ENCODE measurements at regions not wholly inside any gene's neighbourhood (a gene's known extent, or its start where the extent isn't known, plus 50 kb on each side); places are given as distances from the start of the nearest gene placed in this dataset.

DNA sequence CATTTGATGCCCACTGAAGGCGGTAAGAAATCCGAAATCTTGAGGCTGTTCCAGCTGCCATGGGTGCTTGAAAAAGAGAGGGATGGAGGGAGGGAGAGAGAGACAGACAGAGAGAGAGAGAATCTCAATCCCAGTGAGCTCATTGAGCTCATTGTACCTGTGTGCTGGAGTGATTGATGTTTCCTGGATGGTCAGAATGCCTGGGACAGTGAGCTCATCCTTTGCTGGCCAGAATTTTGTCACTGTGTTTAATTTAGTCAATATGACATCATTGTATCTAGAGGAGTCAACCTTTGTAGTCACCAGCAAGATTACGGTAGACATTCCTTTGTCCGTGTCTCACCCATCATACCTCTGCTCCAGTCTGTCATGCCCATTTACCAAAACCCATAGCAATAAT lies 625.4 kb upstream of the POM121L12 start:
- TF ChIP-seq POLR2A (IDR thresholded peaks at IDR 0.05), result no peak
- TF ChIP-seq, protein P1, sequence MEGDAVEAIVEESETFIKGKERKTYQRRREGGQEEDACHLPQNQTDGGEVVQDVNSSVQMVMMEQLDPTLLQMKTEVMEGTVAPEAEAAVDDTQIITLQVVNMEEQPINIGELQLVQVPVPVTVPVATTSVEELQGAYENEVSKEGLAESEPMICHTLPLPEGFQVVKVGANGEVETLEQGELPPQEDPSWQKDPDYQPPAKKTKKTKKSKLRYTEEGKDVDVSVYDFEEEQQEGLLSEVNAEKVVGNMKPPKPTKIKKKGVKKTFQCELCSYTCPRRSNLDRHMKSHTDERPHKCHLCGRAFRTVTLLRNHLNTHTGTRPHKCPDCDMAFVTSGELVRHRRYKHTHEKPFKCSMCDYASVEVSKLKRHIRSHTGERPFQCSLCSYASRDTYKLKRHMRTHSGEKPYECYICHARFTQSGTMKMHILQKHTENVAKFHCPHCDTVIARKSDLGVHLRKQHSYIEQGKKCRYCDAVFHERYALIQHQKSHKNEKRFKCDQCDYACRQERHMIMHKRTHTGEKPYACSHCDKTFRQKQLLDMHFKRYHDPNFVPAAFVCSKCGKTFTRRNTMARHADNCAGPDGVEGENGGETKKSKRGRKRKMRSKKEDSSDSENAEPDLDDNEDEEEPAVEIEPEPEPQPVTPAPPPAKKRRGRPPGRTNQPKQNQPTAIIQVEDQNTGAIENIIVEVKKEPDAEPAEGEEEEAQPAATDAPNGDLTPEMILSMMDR (IDR thresholded peaks at IDR 0.05), result no peak
- no peak overlapping the region for H3K4me3 ChIP-seq (ENCODE audit: low read depth, poor library complexity, severe bottlenecking)
- intact Hi-C loops (cut with DNase I; ENCODE audit: low total_unique reads), result no loop called here
- 82 to 87% methylated on average over 4 of the region's 4 CpGs for WGBS, 2 donors
- no peak for DNase-seq (ENCODE audit: low spot score in 2 of 2)

DNA sequence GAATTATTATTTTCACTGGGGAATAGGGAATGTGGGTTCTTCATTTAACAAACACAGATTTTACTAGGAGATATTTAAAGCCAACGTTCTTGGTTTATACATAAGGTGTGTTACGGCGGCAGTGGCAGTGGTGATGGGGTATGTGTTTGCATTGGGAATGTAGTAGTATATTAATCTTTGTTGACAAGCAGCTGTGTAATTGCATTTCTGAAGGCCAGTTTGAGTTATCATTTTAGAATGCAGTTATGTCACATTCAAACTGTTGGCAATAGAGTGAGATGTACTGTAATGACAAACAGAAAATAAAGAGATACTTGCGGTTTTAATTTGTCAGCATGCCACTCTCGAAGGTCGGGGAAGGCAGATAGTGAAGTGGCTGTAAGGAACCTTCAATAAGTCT lies 628.6 kb upstream of the POM121L12 start:
- 78 to 79% methylated on average over 6 of the region's 6 CpGs for WGBS, 2 donors
- intact Hi-C loops (cut with DNase I; ENCODE audit: low total_unique reads), result no loop called here
- H3K4me3 ChIP-seq (ENCODE audit: low read depth, poor library complexity, severe bottlenecking), result no peak overlapping the region
- TF ChIP-seq POLR2A (IDR thresholded peaks at IDR 0.05), result no peak
- TF ChIP-seq, protein P1 (IDR thresholded peaks at IDR 0.05), result no peak
- no peak for DNase-seq (ENCODE audit: low spot score in 2 of 2)

- WGBS, 2 donors, result 79 to 80% methylated on average over 3 of the region's 3 CpGs
- DNase-seq (ENCODE audit: low spot score in 2 of 2), result no peak
- no peak overlapping the region for H3K4me3 ChIP-seq (ENCODE audit: low read depth, poor library complexity, severe bottlenecking)
- intact Hi-C loops (cut with DNase I; ENCODE audit: low total_unique reads), result no loop called here
- TF ChIP-seq POLR2A (IDR thresholded peaks at IDR 0.05), result no peak
- TF ChIP-seq, protein P1 (IDR thresholded peaks at IDR 0.05), result no peak
Observed at GRCh38 chr7:52382731-52383130, 652.7 kb upstream of the POM121L12 start.

DNA sequence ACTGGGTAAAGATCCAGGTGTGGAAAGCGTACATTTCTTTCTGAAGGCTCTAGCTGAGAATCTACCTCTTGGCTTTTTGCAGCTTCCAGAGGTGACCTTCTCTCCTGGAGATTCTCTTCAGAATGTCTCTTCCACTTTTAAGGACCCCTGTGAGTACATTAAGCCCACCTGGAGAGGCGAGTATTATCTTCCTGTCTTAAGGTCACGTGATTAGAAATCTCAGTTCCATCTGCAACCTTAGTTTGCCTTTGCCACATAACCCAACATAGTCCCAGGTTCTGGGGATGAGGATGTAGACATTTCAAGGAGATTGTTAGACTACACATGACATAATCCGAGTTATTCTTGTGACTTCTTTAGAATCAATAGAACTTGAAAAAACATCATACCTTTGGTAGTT lies 665.5 kb upstream of the POM121L12 start:
- intact Hi-C loops (cut with DNase I; ENCODE audit: low total_unique reads), result no loop called here
- no peak for DNase-seq (ENCODE audit: low spot score in 2 of 2)
- no peak overlapping the region for H3K4me3 ChIP-seq (ENCODE audit: low read depth, poor library complexity, severe bottlenecking)
- no peak for TF ChIP-seq POLR2A (IDR thresholded peaks at IDR 0.05)
- TF ChIP-seq, protein P1 (IDR thresholded peaks at IDR 0.05), result no peak
- WGBS, 2 donors, result 82 to 93% methylated on average over 4 of the region's 4 CpGs

GRCh38 chr7:52365349-52365748 lies 670.1 kb upstream of the POM121L12 start:
- intact Hi-C loops (cut with DNase I; ENCODE audit: low total_unique reads), result no loop called here

GRCh38 chr7:52362521-52362920 lies 672.9 kb upstream of the POM121L12 start:
- WGBS, 2 donors, result 91 to 93% methylated on average over 19 of the region's 19 CpGs
- TF ChIP-seq, protein P1 (IDR thresholded peaks at IDR 0.05), result no peak
- no peak for TF ChIP-seq POLR2A (IDR thresholded peaks at IDR 0.05)
- intact Hi-C loops (cut with DNase I; ENCODE audit: low total_unique reads), result no loop called here

More at GRCh38 chr7:52365349-52365748, 670.1 kb upstream of the POM121L12 start:
- no peak for DNase-seq (ENCODE audit: low spot score in 2 of 2)
- no peak overlapping the region for H3K4me3 ChIP-seq (ENCODE audit: low read depth, poor library complexity, severe bottlenecking)
- TF ChIP-seq POLR2A (IDR thresholded peaks at IDR 0.05), result no peak
- TF ChIP-seq, protein P1 (IDR thresholded peaks at IDR 0.05), result no peak

More at GRCh38 chr7:52362521-52362920, 672.9 kb upstream of the POM121L12 start:
- no peak for DNase-seq (ENCODE audit: low spot score in 2 of 2)
- H3K4me3 ChIP-seq (ENCODE audit: low read depth, poor library complexity, severe bottlenecking), result no peak overlapping the region

Measured in lower leg skin (tissue), 4 donors.